ENCODE measurements at regions not wholly inside any gene's neighbourhood (a gene's known extent, or its start where the extent isn't known, plus 50 kb on each side); places are given as distances from the start of the nearest gene placed in this dataset.

DNA sequence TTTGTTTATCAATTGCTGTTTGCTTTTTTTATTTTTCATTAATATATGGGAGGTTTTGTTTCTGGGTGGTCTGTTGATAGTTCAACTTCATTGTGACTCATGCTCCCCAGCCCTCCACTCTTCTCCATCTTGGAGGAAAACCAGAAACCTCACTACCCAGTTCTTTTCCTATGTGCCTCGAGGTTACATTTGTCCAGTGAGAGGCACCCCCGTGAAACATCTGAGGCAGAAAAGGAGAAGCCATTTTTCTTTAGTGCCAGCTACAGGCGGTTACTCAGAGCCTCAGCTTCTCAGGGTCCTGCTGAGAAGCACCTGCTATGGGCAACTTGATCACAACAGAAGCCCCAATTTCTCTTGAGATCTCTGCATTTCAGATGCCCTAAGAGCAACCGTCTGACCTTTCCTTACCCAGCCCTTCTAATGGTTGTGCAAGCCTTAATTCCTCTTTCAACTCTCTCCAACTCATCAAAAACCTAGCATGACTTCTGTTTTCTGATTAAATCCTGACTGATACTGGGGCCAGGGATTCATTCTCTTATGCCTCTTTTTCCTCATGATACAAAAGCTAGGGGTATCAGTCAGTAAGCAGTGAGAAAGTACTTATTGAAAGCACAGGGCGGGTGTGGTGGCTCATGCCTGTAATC is 144.6 kb downstream of the ELOVL4 start:
- TF ChIP-seq, protein P1, sequence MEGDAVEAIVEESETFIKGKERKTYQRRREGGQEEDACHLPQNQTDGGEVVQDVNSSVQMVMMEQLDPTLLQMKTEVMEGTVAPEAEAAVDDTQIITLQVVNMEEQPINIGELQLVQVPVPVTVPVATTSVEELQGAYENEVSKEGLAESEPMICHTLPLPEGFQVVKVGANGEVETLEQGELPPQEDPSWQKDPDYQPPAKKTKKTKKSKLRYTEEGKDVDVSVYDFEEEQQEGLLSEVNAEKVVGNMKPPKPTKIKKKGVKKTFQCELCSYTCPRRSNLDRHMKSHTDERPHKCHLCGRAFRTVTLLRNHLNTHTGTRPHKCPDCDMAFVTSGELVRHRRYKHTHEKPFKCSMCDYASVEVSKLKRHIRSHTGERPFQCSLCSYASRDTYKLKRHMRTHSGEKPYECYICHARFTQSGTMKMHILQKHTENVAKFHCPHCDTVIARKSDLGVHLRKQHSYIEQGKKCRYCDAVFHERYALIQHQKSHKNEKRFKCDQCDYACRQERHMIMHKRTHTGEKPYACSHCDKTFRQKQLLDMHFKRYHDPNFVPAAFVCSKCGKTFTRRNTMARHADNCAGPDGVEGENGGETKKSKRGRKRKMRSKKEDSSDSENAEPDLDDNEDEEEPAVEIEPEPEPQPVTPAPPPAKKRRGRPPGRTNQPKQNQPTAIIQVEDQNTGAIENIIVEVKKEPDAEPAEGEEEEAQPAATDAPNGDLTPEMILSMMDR (IDR thresholded peaks at IDR 0.05; ENCODE audit: insufficient read depth, low read depth, low read length): no peak
- no peak for TF ChIP-seq EZH2 (IDR thresholded peaks at IDR 0.05; ENCODE audit: insufficient read depth, low read length)

Data from astrocyte (in vitro differentiated cells and primary cell).